IMR-90 (cell line): ENCODE measurements at regions not wholly inside any gene's neighbourhood (a gene's known extent, or its start where the extent isn't known, plus 50 kb on each side); places are given as distances from the start of the nearest gene placed in this dataset.

ENCODE experiments used
- ATAC-seq: fragments of 200-7000 bp; cut with Tn5 transposase; 2 replicates; pipeline ENCODE4 v1.9.1; 2020; ENCODE audit warnings: low read depth, mild to moderate bottlenecking, moderate library complexity
- BruUV-seq: library from RNA; stranded (reverse); fragments of 400-500 nt; replicated peaks from 2 replicates; lab custom pipeline; 2021; lab: Mats Ljungman, UMichigan
- CTCF ChIA-PET: fragments of 300-600 bp; formaldehyde crosslinking; extraction: SDS; loops from one replicate; lab custom pipeline; 2021; ENCODE audit warnings: antibody characterized with exemption; lab: Yijun Ruan, JAX
- POLR2A ChIA-PET: fragments of 300-600 bp; sonication (Branson Sonifier 250); formaldehyde crosslinking; loops from one replicate; lab custom pipeline; 2022; ENCODE audit warnings: antibody characterized with exemption; ENCODE audit not compliant: unreplicated experiment; lab: Charles Lee
- DNase-seq: peaks from one replicate; pipeline ENCODE4 v3.0.0; 2013
- H2AFZ ChIP-seq: replicated peaks from 2 replicates; pipeline ENCODE3; 2013; ENCODE audit warnings: low read length, mild to moderate bottlenecking; ENCODE audit not compliant: poor library complexity
- H2AK5ac ChIP-seq: 2 replicates; pipeline ENCODE4 v1.6.1; 2013; ENCODE audit warnings: low read depth, low read length, inconsistent platforms
- H2AK9ac ChIP-seq: replicated peaks from 2 replicates; pipeline ENCODE3; 2013; ENCODE audit warnings: mild to moderate bottlenecking, low read depth, low read length, moderate library complexity; ENCODE audit not compliant: poor library complexity
- H2BK120ac ChIP-seq: 2 replicates; pipeline ENCODE4 v1.6.1; 2013; ENCODE audit warnings: low read depth, low read length, inconsistent platforms
- H2BK15ac ChIP-seq: 3 replicates; pipeline ENCODE4 v1.6.1; 2013; ENCODE audit warnings: low read depth, low read length, inconsistent platforms
- H2BK20ac ChIP-seq: 2 replicates; pipeline ENCODE4 v1.6.1; 2013; ENCODE audit warnings: low read depth, mild to moderate bottlenecking, inconsistent platforms, low read length, moderate library complexity
- H2BK5ac ChIP-seq: 2 replicates; pipeline ENCODE4 v1.6.1; 2013; ENCODE audit warnings: mild to moderate bottlenecking, low read depth, low read length, inconsistent platforms; ENCODE audit not compliant: poor library complexity, severe bottlenecking
- H3K14ac ChIP-seq: replicated peaks from 2 replicates; pipeline ENCODE4 v1.6.1; 2013; ENCODE audit warnings: low read depth, low read length, inconsistent platforms
- H3K18ac ChIP-seq: 2 replicates; pipeline ENCODE4 v1.6.1; 2013; ENCODE audit warnings: low read depth, low read length, control low read depth
- H3K23ac ChIP-seq: 2 replicates; pipeline ENCODE4 v1.6.1; 2013; ENCODE audit warnings: low read depth, low read length, inconsistent platforms
- H3K27ac ChIP-seq: 2 replicates; pipeline ENCODE4 v1.5.1; 2013; ENCODE audit warnings: mild to moderate bottlenecking, control low read depth, low read length; ENCODE audit not compliant: insufficient read depth
- H3K27me3 ChIP-seq: 2 replicates; pipeline ENCODE4 v1.6.1; 2013; ENCODE audit warnings: low read length; ENCODE audit not compliant: control insufficient read depth, insufficient read depth
- H3K36me3 ChIP-seq: 2 replicates; pipeline ENCODE4 v1.6.1; 2013; ENCODE audit warnings: low read length, mixed read lengths; ENCODE audit not compliant: control insufficient read depth, insufficient read depth
- H3K4ac ChIP-seq: 2 replicates; pipeline ENCODE4 v1.6.1; 2013; ENCODE audit warnings: low read depth, low read length, inconsistent platforms
- H3K4me1 ChIP-seq: 2 replicates; pipeline ENCODE4 v1.6.1; 2013; ENCODE audit warnings: low read length, mixed read lengths; ENCODE audit not compliant: control insufficient read depth, insufficient read depth
- H3K4me2 ChIP-seq: 2 replicates; pipeline ENCODE4 v1.6.1; 2013; ENCODE audit warnings: low read depth, mild to moderate bottlenecking, control low read depth, low read length, moderate library complexity
- H3K4me3 ChIP-seq: 2 replicates; pipeline ENCODE4 v1.5.1; 2013; ENCODE audit warnings: low read depth, mild to moderate bottlenecking, control low read depth, low read length, moderate library complexity; ENCODE audit not compliant: insufficient read depth
- H3K56ac ChIP-seq: 2 replicates; pipeline ENCODE4 v1.6.1; 2013; ENCODE audit warnings: low read length, inconsistent platforms; ENCODE audit not compliant: insufficient read depth; ENCODE audit errors: extremely low read depth
- H3K79me1 ChIP-seq, 2 experiments: 2 replicates each; pipeline ENCODE4 v1.6.1; 2013; ENCODE audit warnings: low read length in 2 of 2, inconsistent platforms in 1 of 2, low read depth in 1 of 2
- H3K9ac ChIP-seq: 2 replicates; pipeline ENCODE4 v1.6.1; 2013; ENCODE audit warnings: low read depth, low read length, control low read depth
- H3K9me1 ChIP-seq: 2 replicates; pipeline ENCODE4 v1.6.1; 2013; ENCODE audit warnings: low read length, inconsistent platforms; ENCODE audit not compliant: insufficient read depth
- H3K9me3 ChIP-seq: 2 replicates; pipeline ENCODE4 v1.6.1; 2013; ENCODE audit warnings: low read length; ENCODE audit not compliant: control insufficient read depth, insufficient read depth
- H4K20me1 ChIP-seq: 2 replicates; pipeline ENCODE4 v1.6.1; 2013; ENCODE audit warnings: low read length, inconsistent platforms; ENCODE audit not compliant: insufficient read depth
- H4K5ac ChIP-seq: 2 replicates; pipeline ENCODE4 v1.6.1; 2013; ENCODE audit warnings: mild to moderate bottlenecking, low read depth, low read length, control low read depth
- H4K8ac ChIP-seq, 2 experiments: 2 replicates each; pipeline ENCODE4 v1.6.1; 2013; ENCODE audit warnings: low read depth in 2 of 2, low read length in 2 of 2, control low read depth in 1 of 2, inconsistent platforms in 1 of 2
- H4K91ac ChIP-seq: 2 replicates; pipeline ENCODE4 v1.6.1; 2013; ENCODE audit warnings: low read depth, low read length, inconsistent platforms; ENCODE audit not compliant: insufficient read depth
- BHLHE40 ChIP-seq: fragments of 150-350 bp; IDR thresholded peaks from 2 replicates; pipeline ENCODE4 v1.6.1; 2016; ENCODE audit warnings: mild to moderate bottlenecking, low read depth, low read length
- CHD1 ChIP-seq: IDR thresholded peaks from 2 replicates; pipeline ENCODE4 v1.6.1; 2012; ENCODE audit warnings: low read depth, low read length, improper control_type of control experiment
- CTCF ChIP-seq: conservative IDR thresholded peaks from 2 replicates; pipeline ENCODE4 v1.5.1; 2012; ENCODE audit warnings: mild to moderate bottlenecking, low read depth, low read length, improper control_type of control experiment
- ELK1 ChIP-seq: fragments of 150-350 bp; IDR thresholded peaks from 2 replicates; pipeline ENCODE4 v1.6.1; 2016; ENCODE audit warnings: low read depth, mild to moderate bottlenecking, low read length, moderate library complexity, borderline replicate concordance
- FOS ChIP-seq: fragments of 150-350 bp; IDR thresholded peaks from 2 replicates; pipeline ENCODE4 v1.6.1; 2016; ENCODE audit warnings: low read depth, low read length
- MAZ ChIP-seq: IDR thresholded peaks from 2 replicates; pipeline ENCODE4 v1.6.1; 2012; ENCODE audit warnings: low read depth, mild to moderate bottlenecking, low read length, improper control_type of control experiment, moderate library complexity, borderline replicate concordance
- RAD21 ChIP-seq: IDR thresholded peaks from 2 replicates; pipeline ENCODE4 v1.6.1; 2012; ENCODE audit warnings: low read length, improper control_type of control experiment
- RCOR1 ChIP-seq: IDR thresholded peaks from 2 replicates; pipeline ENCODE4 v1.6.1; 2012; ENCODE audit warnings: mild to moderate bottlenecking, low read length, improper control_type of control experiment; ENCODE audit not compliant: insufficient replicate concordance
- SMC3 ChIP-seq: fragments of 150-350 bp; IDR thresholded peaks from 2 replicates; pipeline ENCODE4 v1.6.1; 2016; ENCODE audit warnings: low read depth, mild to moderate bottlenecking, antibody characterized with exemption, low read length, moderate library complexity
- USF2 ChIP-seq: fragments of 150-350 bp; IDR thresholded peaks from 2 replicates; pipeline ENCODE4 v1.6.1; 2017; ENCODE audit warnings: mild to moderate bottlenecking, antibody characterized with exemption, low read length, low read depth
- WGBS, 2 experiments: methylation state at CpG; one replicate each; pipeline versions ENCODE4 v1.1.5 to v1.1.7; 2013; ENCODE audit warnings: missing lambda C conversion rate in 2 of 2; ENCODE audit not compliant: insufficient read length in 1 of 2; ENCODE audit errors: extremely low coverage in 2 of 2; 5-methylcytosine and 5-hydroxymethylcytosine counted together
- dilution Hi-C: fragments of 300-500 bp; cut with HindIII; formaldehyde crosslinking; loops from one replicate; pipeline ENCODE4 v1.14.3; 2018; ENCODE audit warnings: low sequenced_read_pairs; ENCODE audit not compliant: unreplicated experiment
- in situ Hi-C: fragments of 300-500 bp; cut with MboI; formaldehyde crosslinking; loops from 3 replicates; pipeline ENCODE4 v1.14.3; 2019; ENCODE audit warnings: low sequenced_read_pairs, inconsistent platforms, mixed read lengths
- intact Hi-C: fragments of 100-400 bp; cut with micrococcal nuclease; formaldehyde crosslinking; loops from 2 replicates; pipeline ENCODE4 v1.10.0; 2022

GRCh38 chr6:40760887-40761286, 173.7 kb upstream of the LRFN2 start:
- Histone ChIP-seq H3K79me1 (no peaks in the 10 kb centered on the region), H3K18ac (no peak overlapping the region), H3K56ac (no peak overlapping the region), H3K9me1 (0 out of 2 replicates have a peak, but pooled peaks cover 3% of the 10 kb centered on the region), H2AK9ac (no peak overlapping the region), H4K20me1 (no peaks in the 10 kb centered on the region), H3K9ac (no peak overlapping the region), H2AK5ac (no peak overlapping the region), H3K9me3 (no peaks in the 10 kb centered on the region), H2AFZ (no peak overlapping the region), H3K27ac (no peak overlapping the region), H3K4me1 (no peaks in the 10 kb centered on the region), H3K4me3 (no peak overlapping the region), H3K23ac (no peak overlapping the region), H4K8ac (no peak overlapping the region), H3K4me2 (no peak overlapping the region), H4K91ac (no peak overlapping the region), H2BK15ac (no peak overlapping the region), H2BK20ac (no peak overlapping the region), H3K27me3 (no peaks in the 10 kb centered on the region; the same call in none of the 2 replicates), H3K36me3 (no peaks in the 10 kb centered on the region), H2BK5ac (no peak overlapping the region), H3K4ac (no peak overlapping the region), H3K14ac (no peak overlapping the region), H2BK120ac (no peak overlapping the region), H4K5ac (no peak overlapping the region)
- BruUV-seq: no TSS peak
- DNase-seq (no peak), ATAC-seq (no peak)
- in situ Hi-C loops: no loop called here
- POLR2A ChIA-PET: no interaction called here
- intact Hi-C loops: no loop called here
- TF ChIP-seq FOS (no peak), USF2 (no peak), CHD1 (no peak), RAD21 (no peak), RCOR1 (no peak), CTCF (no peak), MAZ (no peak), SMC3 (no peak), BHLHE40 (no peak), ELK1 (no peak)
- no CpG with 5 or more reads among the region's 3 CpGs for WGBS, 2 experiments
- dilution Hi-C loops: no loop called here
- CTCF ChIA-PET: no interaction called here
